HK-2 (cell line): ENCODE measurements at regions not wholly inside any gene's neighbourhood (a gene's known extent, or its start where the extent isn't known, plus 50 kb on each side); places are given as distances from the start of the nearest gene placed in this dataset.

ENCODE experiments used
- DNase-seq: peaks from one replicate; pipeline ENCODE4 v3.0.0-alpha.2; 2018; ENCODE audit not compliant: unreplicated experiment

- DNase-seq = no peak
Observed at GRCh38 chr10:10848488-10849111, 169.1 kb upstream of the CELF2 start.

DNA sequence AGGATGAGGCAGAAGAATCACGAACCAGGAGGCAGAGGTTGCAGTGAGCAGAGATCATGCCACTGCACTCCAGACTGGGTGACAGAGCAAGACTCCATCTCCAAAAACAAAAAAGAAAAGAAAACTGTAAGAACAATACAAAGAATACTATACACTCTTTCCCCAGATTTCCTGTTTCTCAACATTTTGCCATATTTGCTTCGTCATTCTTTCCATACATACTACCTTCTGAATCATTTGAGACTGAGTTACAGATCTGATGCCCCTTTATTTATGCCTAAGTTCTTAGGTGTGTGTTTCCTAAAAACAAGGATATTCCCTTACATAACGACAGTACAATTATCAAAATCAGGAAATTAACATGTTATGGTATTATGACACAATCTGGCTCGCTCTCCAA lies 168.4 kb upstream of the CELF2 start:
- no peak for DNase-seq

DNA sequence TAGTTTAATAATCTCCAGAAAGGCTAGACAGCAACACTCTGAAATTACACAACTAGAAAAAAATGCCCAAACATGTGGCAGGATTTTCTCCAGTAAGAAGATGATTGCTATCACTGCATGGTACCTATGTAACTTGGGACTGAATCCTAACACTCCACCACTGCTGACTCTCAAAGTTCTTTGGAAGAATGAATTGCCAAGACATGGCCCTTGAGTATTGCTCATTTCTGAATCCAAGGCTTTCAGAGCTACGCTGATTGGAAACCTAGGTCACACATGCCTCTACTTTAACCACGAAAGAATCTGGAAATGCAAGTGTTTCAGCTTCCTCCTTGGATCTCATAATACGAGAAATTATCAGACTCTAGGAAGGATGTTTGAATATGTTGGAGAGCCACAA lies 167.5 kb upstream of the CELF2 start:
- DNase-seq = no peak

- DNase-seq = no peak
Observed at GRCh38 chr10:10852464-10852863, 165.2 kb upstream of the CELF2 start.

DNA sequence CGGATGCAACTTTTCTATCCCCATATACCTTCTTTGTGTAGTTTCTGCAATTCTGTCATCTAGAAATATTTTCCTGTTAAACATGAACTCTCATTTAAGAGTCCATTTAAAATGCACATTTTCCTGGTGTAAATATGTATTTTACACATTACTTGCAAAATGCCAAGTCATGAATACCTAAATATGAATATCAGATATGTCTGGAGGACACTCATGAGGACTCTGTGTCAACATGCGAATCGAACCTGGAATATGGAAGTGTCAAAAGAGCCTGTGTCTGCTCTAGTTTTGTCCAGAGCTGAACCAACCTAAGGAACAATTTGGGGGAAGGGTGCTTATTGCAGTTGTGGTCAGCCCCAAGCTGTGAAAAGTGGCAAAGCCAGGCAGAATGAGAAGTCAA lies 163.7 kb upstream of the CELF2 start:
- no peak for DNase-seq

GRCh38 chr10:10854725-10855124 lies 162.9 kb upstream of the CELF2 start:
- DNase-seq = no peak

DNA sequence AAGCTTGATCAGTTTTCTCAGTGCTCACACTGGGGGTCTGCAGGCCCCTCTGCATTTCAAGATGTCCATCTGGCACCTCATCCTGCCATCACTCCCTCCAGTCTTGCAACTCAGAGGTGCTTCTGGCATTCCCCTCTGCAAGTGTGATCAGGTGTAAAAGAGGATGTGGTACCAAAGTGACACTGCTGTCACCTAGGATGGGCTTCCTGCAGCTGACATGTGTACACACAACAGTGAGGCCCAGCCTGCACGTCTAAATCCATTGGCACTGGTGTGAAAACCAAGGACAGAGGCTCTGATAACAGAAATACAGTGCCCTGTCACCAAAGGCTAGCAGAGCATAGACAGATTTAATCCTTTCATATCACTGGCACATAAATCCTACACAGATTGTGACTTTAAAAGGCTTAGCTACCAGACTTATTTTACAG lies 162.5 kb upstream of the CELF2 start:
- DNase-seq = no peak

DNA sequence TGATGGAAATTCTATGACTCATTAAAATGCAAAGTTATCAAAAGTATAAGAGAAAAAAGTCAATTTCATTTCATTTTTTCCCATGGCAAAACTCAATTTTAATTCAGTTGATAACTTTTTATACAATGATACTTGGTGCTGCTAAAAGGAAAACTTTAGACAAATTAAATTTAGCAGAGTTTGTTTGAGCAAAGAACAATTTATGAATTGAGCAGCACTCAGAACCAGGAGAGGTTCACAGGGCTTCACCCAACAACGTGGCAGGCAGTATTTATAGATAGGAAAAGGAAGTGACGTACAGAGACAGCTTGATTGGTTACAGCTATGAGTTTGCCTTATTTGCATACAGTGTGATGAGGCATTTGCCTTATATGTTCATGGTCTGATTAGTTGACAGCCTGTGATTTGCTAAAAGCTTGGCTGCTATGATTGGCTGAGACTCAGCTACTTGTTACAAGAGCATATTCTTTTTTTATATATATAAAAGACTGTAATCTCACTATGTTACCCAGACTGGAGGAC lies 157.2 kb upstream of the CELF2 start:
- DNase-seq = no peak

DNA sequence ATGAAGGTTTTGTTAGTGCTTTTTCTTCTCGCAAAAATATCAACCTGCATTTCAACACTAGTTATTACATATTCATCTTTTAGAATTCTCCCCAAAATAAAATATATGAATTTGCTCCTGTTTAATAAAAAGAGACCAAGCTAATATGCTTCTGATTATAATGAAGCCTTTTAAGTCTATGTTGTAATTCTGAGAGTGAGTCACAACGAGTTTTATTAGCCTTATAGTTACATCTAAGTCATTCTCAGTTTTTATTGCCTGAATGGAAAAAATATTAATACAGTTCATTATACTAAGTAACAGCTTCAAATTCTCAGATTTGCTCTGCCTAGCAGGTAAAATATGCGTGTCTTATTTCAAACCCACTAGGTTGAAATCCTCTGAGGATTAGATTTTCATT lies 152.4 kb upstream of the CELF2 start:
- DNase-seq = no peak

- no peak for DNase-seq
Observed at GRCh38 chr10:10865913-10866312, 151.8 kb upstream of the CELF2 start.

- DNase-seq = no peak
Observed at GRCh38 chr10:10869592-10869991, 148.1 kb upstream of the CELF2 start.

GRCh38 chr10:10870523-10871241 lies 147.0 kb upstream of the CELF2 start:
- no peak for DNase-seq

DNA sequence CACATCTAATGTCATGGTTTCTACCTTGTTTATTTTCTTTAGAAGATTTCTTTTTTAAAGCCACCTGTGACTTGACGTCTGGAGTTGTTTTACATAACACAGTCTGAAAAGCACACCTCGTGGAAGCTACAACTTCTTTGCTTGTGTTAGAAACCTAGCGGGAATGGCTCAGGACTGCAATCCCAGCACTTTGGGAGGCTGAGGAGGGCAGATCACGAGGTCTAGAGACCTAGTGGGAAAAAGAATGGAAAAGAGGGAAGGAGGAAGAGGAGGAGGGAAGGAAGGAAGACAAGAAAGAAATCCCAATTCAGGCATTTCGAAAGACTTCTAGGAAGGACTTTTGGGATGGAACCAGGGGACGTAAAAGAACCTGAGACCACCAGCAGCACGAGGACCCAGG lies 146.3 kb upstream of the CELF2 start:
- DNase-seq = no peak

- no peak for DNase-seq
Observed at GRCh38 chr10:10872035-10872673, 145.5 kb upstream of the CELF2 start.

DNA sequence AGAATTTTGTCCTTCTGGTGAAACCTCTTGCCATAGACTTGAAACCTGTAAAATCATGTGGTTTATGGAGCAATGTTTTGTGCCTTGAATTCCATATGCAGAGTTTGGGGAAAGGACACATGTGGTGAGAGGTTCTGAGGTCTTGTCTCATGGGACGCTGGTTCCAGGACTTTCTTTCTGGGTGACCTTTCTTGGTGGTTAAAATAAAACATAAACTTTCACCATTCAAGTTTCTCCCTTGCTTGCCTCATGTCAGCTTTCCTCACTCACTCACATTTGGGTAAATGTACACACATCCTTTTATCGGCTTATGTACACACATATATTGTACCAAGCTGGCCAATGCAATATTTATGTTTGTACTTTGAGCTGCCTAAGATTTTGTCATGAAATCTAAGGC lies 144.9 kb upstream of the CELF2 start:
- no peak for DNase-seq

DNA sequence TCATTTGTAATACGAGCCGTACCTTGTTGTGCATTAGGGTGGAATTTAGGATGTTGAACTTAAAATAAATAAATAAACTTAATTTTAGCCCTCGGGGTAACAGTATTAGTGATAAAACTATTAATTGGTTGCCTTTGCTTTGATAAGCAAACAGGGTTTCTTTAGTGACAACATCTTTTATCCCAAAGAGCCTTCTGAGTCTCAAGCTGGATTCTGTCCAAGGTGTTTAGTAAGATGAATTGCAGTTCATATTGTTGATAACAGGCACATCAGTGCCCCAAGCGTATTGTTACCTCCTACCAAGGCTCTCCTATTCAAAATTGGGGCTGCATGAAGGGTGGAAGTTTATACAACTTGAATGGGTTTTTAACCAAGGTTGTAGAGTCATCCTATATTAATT lies 144.4 kb upstream of the CELF2 start:
- no peak for DNase-seq

GRCh38 chr10:10873915-10874314 lies 143.8 kb upstream of the CELF2 start:
- no peak for DNase-seq

GRCh38 chr10:10878963-10879362 lies 138.7 kb upstream of the CELF2 start:
- no peak for DNase-seq

GRCh38 chr10:10881117-10881813 lies 136.4 kb upstream of the CELF2 start:
- DNase-seq = no peak

DNA sequence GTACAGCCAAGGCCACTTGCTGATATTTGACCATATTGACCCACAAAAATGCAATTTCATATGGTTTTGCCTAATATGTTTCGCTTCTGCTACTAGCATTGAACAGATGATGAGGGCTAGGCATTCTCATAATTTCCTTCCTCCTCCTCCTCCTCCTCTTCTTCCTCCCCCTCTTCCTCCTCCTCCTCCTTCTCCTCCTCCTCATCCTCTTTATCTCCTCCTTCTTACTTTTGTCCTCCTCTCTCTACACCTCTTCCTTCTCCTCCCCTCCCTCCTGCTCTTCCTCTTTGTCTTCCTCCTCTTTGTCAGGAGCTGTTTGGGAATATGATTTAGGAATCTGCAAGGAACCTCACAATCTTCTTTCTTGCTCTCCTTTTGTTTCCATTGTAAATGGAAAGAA lies 133.9 kb upstream of the CELF2 start:
- no peak for DNase-seq

DNA sequence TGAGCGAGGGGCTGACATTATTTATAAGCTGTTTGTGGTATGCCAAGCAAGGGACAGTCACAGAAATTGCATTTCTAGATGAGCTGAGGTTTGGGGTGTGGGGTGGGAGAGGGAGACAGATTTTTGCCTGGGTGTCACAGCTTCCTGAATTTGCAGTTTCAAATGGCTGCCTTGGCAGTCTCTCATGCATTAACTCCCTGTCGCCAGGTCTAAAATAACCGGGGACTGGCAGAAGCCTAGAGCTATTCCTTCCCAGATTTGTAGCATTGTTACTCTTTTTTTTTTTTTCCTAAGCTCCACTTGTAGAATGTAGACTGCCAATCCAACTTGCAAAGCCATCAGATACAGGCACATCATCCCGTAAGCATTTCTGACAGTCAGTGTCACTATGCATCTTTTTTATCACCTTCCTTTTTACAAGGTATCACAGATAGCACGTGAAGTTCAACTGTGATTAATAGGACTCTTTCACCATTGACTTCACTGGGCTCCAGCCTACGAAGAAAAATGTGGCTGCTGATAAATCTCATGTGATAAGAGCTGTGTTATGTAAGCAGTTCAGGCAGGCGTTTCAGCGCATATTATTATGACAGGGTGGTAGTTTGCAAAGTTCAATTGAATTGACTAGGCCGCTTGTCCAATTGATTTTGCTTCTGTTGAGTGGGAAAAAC lies 130.7 kb upstream of the CELF2 start:
- DNase-seq = no peak
